NOMO-1 (cell line): ENCODE measurements at regions not wholly inside any gene's neighbourhood (a gene's known extent, or its start where the extent isn't known, plus 50 kb on each side); places are given as distances from the start of the nearest gene placed in this dataset.

ENCODE experiments used
- DNase-seq, 2 experiments: peaks; one replicate each; lab custom pipeline; 2025; ENCODE audit not compliant: unreplicated experiment in 2 of 2; lab: John Stamatoyannopoulos, UW

- DNase-seq = no peak
Measured at GRCh38 chr5:18195910-18196309, 561.6 kb downstream of the TAF11L14 start.

GRCh38 chr5:18197734-18198133, 563.5 kb downstream of the TAF11L14 start:
- no peak for DNase-seq

GRCh38 chr5:18202164-18202563, 567.9 kb downstream of the TAF11L14 start:
- peak in 1 of 2 experiments; percentile 39 for DNase-seq

- no peak for DNase-seq
Measured at GRCh38 chr5:18203296-18203695, 569.0 kb downstream of the TAF11L14 start.

GRCh38 chr5:18213666-18214065, 579.4 kb downstream of the TAF11L14 start:
- DNase-seq = no peak

GRCh38 chr5:18216016-18216415, 581.8 kb downstream of the TAF11L14 start:
- peak in 1 of 2 experiments; percentile 16 for DNase-seq

GRCh38 chr5:18216729-18217128, 582.5 kb downstream of the TAF11L14 start:
- peak; percentile 69 to 95 for DNase-seq

- no peak for DNase-seq
Measured at GRCh38 chr5:18219241-18219640, 585.0 kb downstream of the TAF11L14 start.

GRCh38 chr5:18220631-18221030, 586.4 kb downstream of the TAF11L14 start:
- no peak for DNase-seq

- DNase-seq = peak in 1 of 2 experiments; percentile 34
Measured at GRCh38 chr5:18236386-18236785, 602.1 kb downstream of the TAF11L14 start.

GRCh38 chr5:18238321-18238720, 604.1 kb downstream of the TAF11L14 start:
- no peak for DNase-seq

GRCh38 chr5:18240971-18241370, 606.7 kb downstream of the TAF11L14 start:
- no peak for DNase-seq

GRCh38 chr5:18243846-18244245, 609.6 kb downstream of the TAF11L14 start:
- peak in 1 of 2 experiments; percentile 41 for DNase-seq

- DNase-seq = peak in 1 of 2 experiments; percentile 54
Measured at GRCh38 chr5:18244309-18244708, 610.0 kb downstream of the TAF11L14 start.

GRCh38 chr5:18252559-18252958, 618.3 kb downstream of the TAF11L14 start:
- no peak for DNase-seq

GRCh38 chr5:18264126-18264882, 630.0 kb downstream of the TAF11L14 start:
- DNase-seq = no peak

- DNase-seq = no peak
Measured at GRCh38 chr5:18270635-18271338, 636.5 kb downstream of the TAF11L14 start.

GRCh38 chr5:18276939-18277338, 642.7 kb downstream of the TAF11L14 start:
- no peak for DNase-seq

GRCh38 chr5:18281947-18282581, 647.8 kb downstream of the TAF11L14 start:
- DNase-seq = peak; percentile 43 to 76

GRCh38 chr5:18285257-18285656, 651.0 kb downstream of the TAF11L14 start:
- DNase-seq = no peak

GRCh38 chr5:18292146-18292545, 657.9 kb downstream of the TAF11L14 start:
- DNase-seq = no peak

- DNase-seq = peak; percentile 63 to 81
Measured at GRCh38 chr5:18295696-18296095, 661.4 kb downstream of the TAF11L14 start.
